Inferior parietal cortex (tissue), 1 donor: ENCODE measurements at regions not wholly inside any gene's neighbourhood (a gene's known extent, or its start where the extent isn't known, plus 50 kb on each side); places are given as distances from the start of the nearest gene placed in this dataset.
"Not testable (repeated sequence)": the region's sequence is repeated elsewhere in the genome, so short reads cannot be mapped to it uniquely, and the experiment has no call there.

ENCODE experiments used
- DNase-seq: peaks from one replicate; pipeline ENCODE4 v3.0.0-alpha.2; 2016; ENCODE audit errors: extremely low spot score

GRCh38 chr10:22824984-22825383 is 102.9 kb upstream of the ARMC3 start:
- DNase-seq, result no peak

GRCh38 chr10:22824520-22824919 is 103.3 kb upstream of the ARMC3 start:
- no peak for DNase-seq

- DNase-seq, result no peak
Observed at GRCh38 chr10:22823109-22823508, 104.7 kb upstream of the ARMC3 start.

GRCh38 chr10:22821921-22822320 is 105.9 kb upstream of the ARMC3 start:
- DNase-seq, result not testable (repeated sequence)

- DNase-seq, result no peak
Observed at GRCh38 chr10:22821501-22821900, 106.4 kb upstream of the ARMC3 start.

- no peak for DNase-seq
Observed at GRCh38 chr10:22816298-22816653, 101.9 kb upstream of the PIP4K2A start.

- DNase-seq, result no peak
Observed at GRCh38 chr10:22810643-22811465, 96.5 kb upstream of the PIP4K2A start.

- DNase-seq, result no peak
Observed at GRCh38 chr10:22807238-22807637, 92.9 kb upstream of the PIP4K2A start.

GRCh38 chr10:22805304-22805703 is 90.9 kb upstream of the PIP4K2A start:
- peak; percentile 78 for DNase-seq

- DNase-seq, result no peak
Observed at GRCh38 chr10:22803261-22803885, 89.0 kb upstream of the PIP4K2A start.

- DNase-seq, result no peak
Observed at GRCh38 chr10:22801785-22802184, 87.4 kb upstream of the PIP4K2A start.

GRCh38 chr10:22797796-22798195 is 83.4 kb upstream of the PIP4K2A start:
- not testable (repeated sequence) for DNase-seq

GRCh38 chr10:22795546-22795945 is 81.2 kb upstream of the PIP4K2A start:
- no peak for DNase-seq

- DNase-seq, result no peak
Observed at GRCh38 chr10:22792161-22792560, 77.8 kb upstream of the PIP4K2A start.

- DNase-seq, result no peak
Observed at GRCh38 chr10:22791665-22792064, 77.3 kb upstream of the PIP4K2A start.

GRCh38 chr10:22784668-22785067 is 70.3 kb upstream of the PIP4K2A start:
- DNase-seq, result no peak

- no peak for DNase-seq
Observed at GRCh38 chr10:22783807-22784206, 69.4 kb upstream of the PIP4K2A start.

- DNase-seq, result no peak
Observed at GRCh38 chr10:22780474-22780885, 66.1 kb upstream of the PIP4K2A start.

GRCh38 chr10:22779331-22780019 is 65.1 kb upstream of the PIP4K2A start:
- DNase-seq, result no peak

- DNase-seq, result no peak
Observed at GRCh38 chr10:22774102-22774501, 59.7 kb upstream of the PIP4K2A start.

GRCh38 chr10:22771631-22772030 is 57.3 kb upstream of the PIP4K2A start:
- not testable (repeated sequence) for DNase-seq

- DNase-seq, result no peak
Observed at GRCh38 chr10:22770270-22770669, 55.9 kb upstream of the PIP4K2A start.

GRCh38 chr10:22767859-22768258 is 53.5 kb upstream of the PIP4K2A start:
- no peak for DNase-seq
